ENCODE measurements at regions not wholly inside any gene's neighbourhood (a gene's known extent, or its start where the extent isn't known, plus 50 kb on each side); places are given as distances from the start of the nearest gene placed in this dataset.

- Histone ChIP-seq H3K4me3 (replicated peaks in 1 of 3; ENCODE audit: insufficient read depth in 1 of 3, low read depth in 1 of 3, low read length in 3 of 3) (no peak overlapping the region), H3K9ac (replicated peaks; ENCODE audit: extremely low read depth, insufficient read depth, low read length) (no peak overlapping the region), H3K4me2 (ENCODE audit: insufficient read depth, low read length) (no peak overlapping the region), H3K36me3 (ENCODE audit: control insufficient read depth in 2 of 2, extremely low read depth in 1 of 2, insufficient read depth in 2 of 2, low read length in 2 of 2) (no peaks in the 10 kb centered on the region), H2AFZ (ENCODE audit: low read depth, low read length) (no peak overlapping the region), H3K27ac (ENCODE audit: insufficient read depth, low read depth, low read length) (no peak overlapping the region), H3K9me1 (replicated peaks; ENCODE audit: control insufficient read depth, extremely low read depth, insufficient read depth, low read length) (no peaks in the 10 kb centered on the region), H3K4me1 (ENCODE audit: control insufficient read depth, extremely low read depth, insufficient read depth, low read length) (no peaks in the 10 kb centered on the region), H3K79me2 (ENCODE audit: control insufficient read depth, insufficient read depth, low read length) (no peaks in the 10 kb centered on the region), H4K20me1 (replicated peaks; ENCODE audit: control insufficient read depth, extremely low read depth, insufficient read depth, low read length) (no peaks in the 10 kb centered on the region), H3K9me3 (replicated peaks; ENCODE audit: control insufficient read depth, insufficient read depth, low read length) (no peaks in the 10 kb centered on the region), H3K27me3 (ENCODE audit: control insufficient read depth in 2 of 2, insufficient read depth in 2 of 2, low read length in 2 of 2) (no peaks in the 10 kb centered on the region)
- TF ChIP-seq GATA2 (IDR thresholded peaks at IDR 0.05; ENCODE audit: insufficient read depth, insufficient read length, low read depth, low read length) (no peak), POLR2A (IDR thresholded peaks at IDR 0.05; ENCODE audit: low read depth, low read length) (no peak), MYC (IDR thresholded peaks at IDR 0.05; ENCODE audit: low read depth, low read length) (no peak), JUN (IDR thresholded peaks at IDR 0.05; ENCODE audit: borderline replicate concordance, insufficient read depth, insufficient read length, low read depth) (no peak), MAX (IDR thresholded peaks at IDR 0.05; ENCODE audit: insufficient read depth, insufficient read length) (no peak), FOS (IDR thresholded peaks at IDR 0.05; ENCODE audit: borderline replicate concordance, insufficient read depth, low read length) (no peak), POLR2AphosphoS5 (IDR thresholded peaks at IDR 0.05; ENCODE audit: insufficient read depth, low read depth, low read length) (no peak), EZH2 (IDR thresholded peaks at IDR 0.05; ENCODE audit: borderline replicate concordance, low read depth, low read length, severe bottlenecking) (no peak), CTCF (IDR thresholded peaks at IDR 0.05; ENCODE audit: extremely low read depth in 1 of 2, insufficient read depth in 1 of 2, low read depth in 1 of 2, low read length in 2 of 2) (no peak)
- no peak for FAIRE-seq
- dilution Hi-C loops (cut with MboI; ENCODE audit: extremely low pct_ligation_motif_present, low sequenced_read_pairs) (no loop called here), intact Hi-C loops (cut with micrococcal nuclease) (no loop called here)
- no TSS peak for BruUV-seq (replicated peaks)
- DNase-seq (ENCODE audit: low read depth, low spot score): no peak
- ChIA-PET POLR2A (no interaction called here), CTCF (no interaction called here)
These were observed 349.8 kb upstream of the PABPC4L start for GRCh38 chr4:134551348-134551747.
